GM21367 (cell line): ENCODE measurements at regions not wholly inside any gene's neighbourhood (a gene's known extent, or its start where the extent isn't known, plus 50 kb on each side); places are given as distances from the start of the nearest gene placed in this dataset.

Experiments
- ATAC-seq: cut with Tn5 transposase; IDR thresholded peaks from one replicate; pipeline ENCODE4 v1.9.1; 2021; ENCODE audit not compliant: unreplicated experiment

GRCh38 chr6:22455378-22455777 lies 114.0 kb upstream of the HDGFL1 start:
- ATAC-seq = no peak

GRCh38 chr6:22457996-22458395 lies 111.4 kb upstream of the HDGFL1 start:
- ATAC-seq = no peak

- no peak for ATAC-seq
These were observed 102.6 kb upstream of the HDGFL1 start for GRCh38 chr6:22466665-22467245.

- no peak for ATAC-seq
These were observed 101.7 kb upstream of the HDGFL1 start for GRCh38 chr6:22467645-22468044.

GRCh38 chr6:22468256-22468965 lies 101.0 kb upstream of the HDGFL1 start:
- ATAC-seq = no peak

GRCh38 chr6:22470454-22471131 lies 98.8 kb upstream of the HDGFL1 start:
- ATAC-seq = no peak

- ATAC-seq = no peak
These were observed 98.2 kb upstream of the HDGFL1 start for GRCh38 chr6:22471132-22471690.

- ATAC-seq = no peak
These were observed 97.6 kb upstream of the HDGFL1 start for GRCh38 chr6:22471746-22472145.

GRCh38 chr6:22473991-22474682 lies 95.2 kb upstream of the HDGFL1 start:
- no peak for ATAC-seq

GRCh38 chr6:22476811-22477390 lies 92.5 kb upstream of the HDGFL1 start:
- no peak for ATAC-seq

- no peak for ATAC-seq
These were observed 72.1 kb upstream of the HDGFL1 start for GRCh38 chr6:22497276-22497675.

- no peak for ATAC-seq
These were observed 69.6 kb upstream of the HDGFL1 start for GRCh38 chr6:22499815-22500214.

GRCh38 chr6:22506496-22506895 lies 62.9 kb upstream of the HDGFL1 start:
- no peak for ATAC-seq

- ATAC-seq = no peak
These were observed 56.5 kb upstream of the HDGFL1 start for GRCh38 chr6:22512686-22513427.

- no peak for ATAC-seq
These were observed 55.7 kb upstream of the HDGFL1 start for GRCh38 chr6:22513667-22514066.

GRCh38 chr6:22519237-22519636 lies 50.1 kb upstream of the HDGFL1 start:
- no peak for ATAC-seq
